ENCODE measurements at regions not wholly inside any gene's neighbourhood (a gene's known extent, or its start where the extent isn't known, plus 50 kb on each side); places are given as distances from the start of the nearest gene placed in this dataset.

DNA sequence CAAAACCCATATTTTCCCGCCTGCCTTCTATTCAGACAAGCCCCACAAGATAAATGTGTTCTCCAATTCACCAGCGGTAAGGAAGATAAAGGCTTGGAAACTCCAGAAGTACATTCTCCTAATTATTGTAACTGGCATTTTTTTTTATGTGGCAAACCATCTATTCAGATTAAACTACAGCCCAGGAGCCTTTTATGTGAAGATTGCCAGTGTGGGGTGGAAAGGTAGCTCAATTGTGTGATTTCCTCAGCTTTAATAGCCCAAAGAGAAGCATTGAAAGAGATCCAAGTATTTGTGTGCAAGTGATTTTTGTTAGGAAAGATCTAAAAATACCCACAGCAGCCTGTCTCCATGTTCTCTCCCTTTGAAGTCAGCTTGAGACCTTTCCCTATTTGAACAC lies 451.4 kb upstream of the CCL2 start:
- DNase-seq = no peak
- peaks cover 0 to 9% (median 3%) of the 10 kb centered on the region in 3 donors for H3K27me3 Mint-ChIP-seq (ENCODE audit: low read depth in 3 of 3)
- no peak overlapping the region for H3K27ac Mint-ChIP-seq
- no peaks in the 10 kb centered on the region for H3K9me3 Mint-ChIP-seq
- H3K4me3 Mint-ChIP-seq = no peak overlapping the region
- no peaks in the 10 kb centered on the region for H3K4me1 Mint-ChIP-seq
- no peaks in the 10 kb centered on the region for H3K36me3 Mint-ChIP-seq

DNA sequence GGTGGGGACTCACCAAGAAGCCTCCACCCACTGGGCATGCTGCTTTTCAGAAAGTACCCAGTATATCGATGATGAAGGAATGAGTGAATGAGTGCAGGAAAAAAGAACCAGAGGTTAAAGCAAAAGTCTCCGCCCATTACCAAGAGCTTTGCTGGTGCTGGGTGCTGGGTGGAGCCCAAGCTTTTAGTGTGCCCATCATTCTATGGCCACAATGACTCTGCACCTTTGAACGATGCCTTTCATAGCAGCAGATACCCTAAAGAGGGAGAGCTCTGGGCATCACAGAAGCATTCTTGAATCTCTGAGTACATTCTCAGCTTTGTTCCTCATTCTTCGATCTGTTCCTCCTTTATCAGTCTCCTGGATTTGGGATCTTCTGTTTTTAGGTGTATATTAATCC lies 450.7 kb upstream of the CCL2 start:
- no peak for DNase-seq
- Mint-ChIP-seq H3K27me3 (ENCODE audit: low read depth in 3 of 3) (peaks cover 0 to 9% (median 3%) of the 10 kb centered on the region in 3 donors), H3K9me3 (no peaks in the 10 kb centered on the region), H3K36me3 (no peaks in the 10 kb centered on the region), H3K4me3 (no peak overlapping the region), H3K27ac (no peak overlapping the region), H3K4me1 (no peaks in the 10 kb centered on the region)

DNA sequence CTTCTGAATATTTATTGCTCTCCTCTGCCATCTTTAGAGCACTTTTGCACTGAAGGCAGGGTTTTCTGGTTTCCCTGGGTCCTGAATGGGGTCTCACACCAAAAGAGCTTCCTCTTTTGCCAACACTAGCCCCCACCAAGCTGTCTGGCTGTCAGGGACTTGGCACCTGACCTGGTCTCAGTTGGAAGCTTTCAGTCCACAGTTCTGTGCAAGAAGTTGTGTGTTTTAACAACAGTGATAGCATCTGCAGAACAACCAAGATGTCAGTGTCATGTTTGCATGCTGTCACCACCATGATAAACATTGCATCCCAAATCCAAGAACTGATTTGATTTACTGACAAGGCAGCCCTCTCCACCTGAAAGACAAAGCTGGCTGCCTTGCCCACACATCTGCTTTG lies 448.5 kb upstream of the CCL2 start:
- Mint-ChIP-seq H3K4me3 (no peak overlapping the region), H3K9me3 (no peaks in the 10 kb centered on the region), H3K4me1 (no peaks in the 10 kb centered on the region), H3K27ac (no peak overlapping the region), H3K36me3 (no peaks in the 10 kb centered on the region), H3K27me3 (ENCODE audit: low read depth in 3 of 3) (peaks cover 0 to 11% (median 5%) of the 10 kb centered on the region in 3 donors)
- no peak for DNase-seq

DNA sequence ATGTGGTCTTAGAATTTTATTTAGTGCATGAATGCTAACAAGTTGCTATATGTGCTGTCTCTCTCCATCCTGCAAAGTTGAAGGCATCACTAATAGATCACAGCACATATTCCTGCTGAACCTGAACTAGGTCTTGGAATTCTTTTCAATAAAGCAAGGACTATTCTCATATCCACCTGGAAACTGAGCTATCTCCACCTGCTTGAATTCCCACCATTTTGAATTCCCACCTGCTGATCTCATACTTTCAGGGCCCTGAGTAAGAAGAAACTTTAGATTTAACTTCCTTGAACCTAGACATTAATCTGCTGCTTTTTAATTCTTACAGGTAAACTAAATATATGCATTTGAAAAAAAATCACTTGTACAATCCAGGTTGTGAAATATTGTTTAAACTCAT lies 445.3 kb upstream of the CCL2 start:
- DNase-seq = no peak
- H3K4me3 Mint-ChIP-seq = no peak overlapping the region
- H3K27ac Mint-ChIP-seq = no peak overlapping the region
- no peaks in the 10 kb centered on the region for H3K36me3 Mint-ChIP-seq
- H3K9me3 Mint-ChIP-seq = no peaks in the 10 kb centered on the region
- no peaks in the 10 kb centered on the region for H3K4me1 Mint-ChIP-seq
- peaks cover 0 to 8% (median 5%) of the 10 kb centered on the region in 3 donors for H3K27me3 Mint-ChIP-seq (ENCODE audit: low read depth in 3 of 3)

DNA sequence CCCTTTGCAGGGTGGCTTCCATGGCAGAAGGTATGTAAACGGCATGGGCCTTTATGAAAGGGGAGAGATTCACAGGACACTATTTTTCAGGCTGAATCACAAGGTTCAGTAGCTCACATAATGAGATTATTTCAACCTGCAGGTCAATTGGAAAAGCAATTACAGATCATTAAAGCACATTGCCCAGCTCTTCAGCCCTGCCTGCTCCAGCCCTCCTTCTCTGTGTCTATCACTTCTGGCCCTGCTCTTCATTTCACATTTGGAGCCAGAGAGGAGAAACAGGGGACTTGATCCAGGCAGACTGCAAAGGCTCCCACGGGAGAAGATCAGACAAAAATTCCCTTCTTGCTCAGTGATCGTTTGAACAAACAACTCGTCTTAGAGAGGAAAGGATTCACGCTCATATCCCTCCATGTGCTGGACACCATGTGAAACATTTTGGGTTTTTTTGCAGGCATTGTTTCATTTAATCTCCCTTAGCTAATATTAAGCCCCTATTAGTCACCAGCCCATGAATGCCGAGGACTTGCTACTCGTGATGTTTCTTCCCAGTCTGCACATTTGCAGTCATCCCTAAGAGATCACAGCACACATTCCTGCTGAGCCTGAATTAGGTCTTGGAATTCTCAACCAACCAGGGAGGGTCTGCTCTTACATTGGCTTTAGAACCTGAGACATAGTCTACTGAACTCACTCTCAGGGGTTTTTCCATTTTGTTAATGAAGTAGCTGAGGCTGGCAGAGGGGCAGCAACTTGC lies 443.9 kb upstream of the CCL2 start:
- H3K9me3 Mint-ChIP-seq = no peaks in the 10 kb centered on the region
- H3K4me1 Mint-ChIP-seq = no peaks in the 10 kb centered on the region
- no peaks in the 10 kb centered on the region for H3K36me3 Mint-ChIP-seq
- H3K27me3 Mint-ChIP-seq (ENCODE audit: low read depth in 3 of 3) = peaks cover 0 to 8% (median 2%) of the 10 kb centered on the region in 3 donors
- H3K4me3 Mint-ChIP-seq = no peak overlapping the region
- no peak for DNase-seq
- no peak overlapping the region for H3K27ac Mint-ChIP-seq

DNA sequence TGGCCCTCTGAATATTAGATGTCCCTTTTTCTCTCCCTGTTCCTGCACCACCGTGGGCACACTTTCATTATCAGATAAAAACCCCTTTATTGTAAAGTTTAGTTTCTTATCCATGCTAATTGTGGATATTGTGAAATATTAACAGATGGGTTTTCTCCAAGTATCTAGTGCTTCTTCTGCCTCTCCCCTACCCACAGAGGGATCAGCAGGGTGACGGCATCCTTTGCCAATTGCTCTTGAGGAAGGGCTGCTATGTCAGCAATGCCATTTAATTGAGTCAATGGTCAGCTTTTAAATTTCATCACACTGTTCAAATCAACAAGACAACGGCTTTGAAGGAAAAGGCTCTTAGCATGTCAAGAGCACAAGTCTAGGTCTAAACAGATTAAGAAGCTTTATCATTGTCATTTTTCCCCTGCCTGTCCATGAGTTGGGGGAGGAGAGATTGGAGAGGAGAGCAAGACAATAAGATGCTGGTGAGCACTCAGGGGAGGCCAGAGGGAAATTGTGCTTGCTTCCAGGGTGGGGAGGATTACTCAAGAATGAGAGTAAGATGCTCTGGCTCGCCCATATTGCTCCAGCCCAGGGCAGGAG lies 443.0 kb upstream of the CCL2 start:
- Mint-ChIP-seq H3K4me3 (no peak overlapping the region), H3K27ac (no peak overlapping the region), H3K27me3 (ENCODE audit: low read depth in 3 of 3) (peaks cover 0 to 7% (median 4%) of the 10 kb centered on the region in 3 donors), H3K9me3 (no peaks in the 10 kb centered on the region), H3K36me3 (no peaks in the 10 kb centered on the region), H3K4me1 (no peaks in the 10 kb centered on the region)
- DNase-seq = no peak

DNA sequence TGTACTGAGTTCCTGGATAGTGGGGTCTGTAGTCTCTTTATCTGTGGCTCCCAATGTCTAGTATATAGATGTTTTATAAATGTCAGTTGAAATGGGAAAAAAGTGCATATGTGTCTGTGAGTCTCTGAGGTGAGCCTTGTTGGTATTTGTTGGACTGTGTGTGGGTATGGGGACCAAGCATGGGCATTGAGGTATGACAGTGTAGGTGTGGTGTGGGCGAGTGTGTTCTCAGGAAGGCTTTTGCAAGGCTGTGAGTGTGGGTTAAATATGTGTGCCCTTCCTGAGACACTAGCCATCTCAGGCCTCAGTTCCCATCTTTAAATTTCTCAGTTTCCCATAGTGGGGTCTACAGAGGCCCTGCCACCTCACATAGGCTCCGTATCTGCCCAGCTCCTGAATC lies 440.2 kb upstream of the CCL2 start:
- Mint-ChIP-seq H3K9me3 (no peaks in the 10 kb centered on the region), H3K4me1 (no peaks in the 10 kb centered on the region), H3K27me3 (ENCODE audit: low read depth in 3 of 3) (peaks cover 0 to 4% (median 2%) of the 10 kb centered on the region in 3 donors), H3K36me3 (no peaks in the 10 kb centered on the region), H3K4me3 (no peak overlapping the region), H3K27ac (no peak overlapping the region)
- no peak for DNase-seq

DNA sequence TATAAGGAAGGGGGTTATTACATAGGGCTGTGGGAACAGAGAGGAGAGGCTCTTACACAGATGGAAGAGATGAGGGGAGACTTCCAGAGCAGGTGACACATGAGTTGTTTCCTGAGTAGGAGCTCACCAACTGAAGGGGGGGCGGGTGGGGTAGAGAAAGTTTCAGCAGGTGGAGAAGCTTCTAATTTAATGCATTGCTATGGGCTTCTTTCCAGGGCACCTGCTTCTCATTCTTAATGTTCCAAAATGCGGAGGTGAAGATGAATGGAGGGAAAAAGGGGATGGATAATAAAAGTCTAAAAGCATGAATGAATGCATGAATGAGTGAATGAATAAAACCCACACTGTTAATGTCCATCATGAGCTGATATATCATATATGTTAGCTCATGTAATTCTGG lies 439.0 kb upstream of the CCL2 start:
- Mint-ChIP-seq H3K36me3 (no peaks in the 10 kb centered on the region), H3K4me1 (no peaks in the 10 kb centered on the region), H3K4me3 (no peak overlapping the region), H3K27ac (no peak overlapping the region), H3K27me3 (ENCODE audit: low read depth in 3 of 3) (peaks cover 0 to 2% (median 2%) of the 10 kb centered on the region in 3 donors), H3K9me3 (no peaks in the 10 kb centered on the region)
- no peak for DNase-seq

DNA sequence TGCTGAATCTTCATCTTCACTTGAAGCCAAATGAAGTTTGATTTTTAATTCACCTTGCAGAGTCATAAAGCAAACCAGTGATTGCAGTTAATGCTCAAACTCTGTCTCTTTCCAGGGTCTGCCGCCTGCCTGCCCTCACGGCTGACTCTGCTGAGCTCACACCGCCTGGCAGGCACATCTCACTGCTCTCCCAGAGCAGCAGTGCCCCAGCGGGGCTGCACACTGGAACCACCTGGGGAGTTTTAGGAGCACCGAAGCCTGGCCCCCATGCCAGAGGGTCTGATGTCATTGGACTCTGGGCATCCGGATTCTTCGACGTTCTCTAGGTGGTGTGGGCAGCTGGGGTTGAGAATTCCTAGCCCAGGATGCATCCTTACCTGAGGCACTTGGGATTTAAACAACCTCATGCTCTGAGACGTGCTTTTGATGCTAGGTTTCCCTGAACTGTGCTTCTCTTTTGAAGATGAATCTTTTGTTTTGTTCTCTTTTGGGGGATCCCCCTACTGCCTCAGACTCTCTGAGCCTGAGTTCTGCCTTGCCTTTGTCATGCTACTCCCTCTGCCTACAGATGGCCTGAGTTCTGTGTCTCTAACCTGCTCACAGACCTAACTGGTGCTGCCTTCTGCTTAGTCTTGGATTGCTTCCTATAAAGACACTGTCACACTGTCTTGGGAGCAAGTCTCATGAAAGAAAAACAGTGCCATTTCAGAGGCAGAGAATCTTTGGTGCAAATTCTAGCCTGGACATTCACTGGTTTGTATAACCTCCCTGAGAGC lies 438.1 kb upstream of the CCL2 start:
- no peak overlapping the region for H3K27ac Mint-ChIP-seq
- DNase-seq = no peak
- H3K9me3 Mint-ChIP-seq = no peaks in the 10 kb centered on the region
- peaks cover 0 to 3% (median 0%) of the 10 kb centered on the region in 3 donors for H3K27me3 Mint-ChIP-seq (ENCODE audit: low read depth in 3 of 3)
- no peak overlapping the region for H3K4me3 Mint-ChIP-seq
- no peaks in the 10 kb centered on the region for H3K4me1 Mint-ChIP-seq
- no peaks in the 10 kb centered on the region for H3K36me3 Mint-ChIP-seq

DNA sequence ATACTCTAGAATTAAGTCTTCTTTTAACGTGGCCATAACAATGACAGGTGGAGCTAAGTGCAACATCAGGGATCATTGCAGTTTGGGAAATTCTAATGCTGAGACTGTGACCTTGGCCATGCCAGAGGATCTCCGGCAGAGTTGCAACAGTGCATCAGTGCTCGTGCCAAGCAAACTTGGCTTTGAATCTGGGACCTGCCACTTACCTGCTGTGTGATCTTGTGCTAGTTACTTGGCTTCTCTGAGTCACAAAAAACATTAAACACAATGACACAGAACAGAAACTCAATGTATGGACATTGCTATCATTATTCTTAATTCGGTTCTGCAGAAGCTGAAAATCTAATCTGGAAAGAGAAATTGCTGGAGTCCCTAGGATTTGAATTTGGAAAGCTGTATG lies 435.5 kb upstream of the CCL2 start:
- H3K4me1 Mint-ChIP-seq = no peaks in the 10 kb centered on the region
- no peaks in the 10 kb centered on the region for H3K9me3 Mint-ChIP-seq
- DNase-seq = no peak
- no peak overlapping the region for H3K27ac Mint-ChIP-seq
- H3K27me3 Mint-ChIP-seq (ENCODE audit: low read depth in 3 of 3) = peaks cover 3 to 12% (median 4%) of the 10 kb centered on the region in 3 donors
- no peak overlapping the region for H3K4me3 Mint-ChIP-seq
- H3K36me3 Mint-ChIP-seq = no peaks in the 10 kb centered on the region

DNA sequence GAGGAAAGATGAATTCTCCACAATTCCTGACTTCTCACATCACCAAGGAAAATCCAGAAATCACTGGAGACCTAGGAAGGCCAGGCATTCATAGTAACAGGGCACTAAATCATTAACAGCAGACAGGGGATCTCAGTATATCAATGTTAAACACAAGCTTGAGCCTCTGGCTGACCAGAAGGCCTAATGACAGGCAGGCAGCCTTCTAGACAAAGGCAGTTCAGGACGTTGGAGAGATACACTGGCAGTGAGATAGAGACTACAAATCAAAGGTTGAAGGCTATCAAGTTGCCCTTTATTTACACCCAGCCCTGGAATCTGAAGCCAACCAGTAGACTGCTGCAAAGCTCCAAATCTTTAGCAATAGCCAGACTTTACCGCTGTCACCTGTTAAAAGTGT lies 422.8 kb upstream of the CCL2 start:
- Mint-ChIP-seq H3K4me1 (no peaks in the 10 kb centered on the region), H3K27ac (no peak overlapping the region), H3K36me3 (no peaks in the 10 kb centered on the region), H3K4me3 (no peak overlapping the region), H3K9me3 (no peaks in the 10 kb centered on the region), H3K27me3 (ENCODE audit: low read depth in 3 of 3) (peaks cover 2 to 12% (median 2%) of the 10 kb centered on the region in 3 donors)
- no peak for DNase-seq

DNA sequence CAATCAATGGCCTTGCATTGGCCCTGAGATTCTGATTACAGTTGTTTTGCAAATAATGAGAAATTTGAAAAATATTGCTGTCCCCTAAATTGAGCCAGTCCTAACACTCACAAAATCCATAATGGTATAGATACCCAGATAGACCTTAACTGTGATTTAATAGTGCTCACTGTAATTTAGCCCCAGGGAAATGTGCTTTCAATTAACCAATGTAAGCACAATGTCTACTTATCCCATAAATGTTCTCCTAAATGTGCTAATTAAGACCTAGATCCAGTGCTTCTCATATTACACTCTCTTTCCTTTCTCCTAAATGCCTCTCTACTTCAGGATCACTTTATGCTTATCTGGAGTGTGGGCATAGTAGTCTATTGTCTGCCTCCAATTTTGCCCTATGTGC lies 417.8 kb upstream of the CCL2 start:
- peaks cover 0 to 2% (median 0%) of the 10 kb centered on the region in 6 donors for H3K9me3 Mint-ChIP-seq
- H3K36me3 Mint-ChIP-seq = no peaks in the 10 kb centered on the region
- no peak overlapping the region for H3K27ac Mint-ChIP-seq
- no peak for DNase-seq
- no peaks in the 10 kb centered on the region for H3K4me1 Mint-ChIP-seq
- H3K4me3 Mint-ChIP-seq = no peak overlapping the region
- peaks cover 0 to 8% (median 4%) of the 10 kb centered on the region in 3 donors for H3K27me3 Mint-ChIP-seq (ENCODE audit: low read depth in 3 of 3)

DNA sequence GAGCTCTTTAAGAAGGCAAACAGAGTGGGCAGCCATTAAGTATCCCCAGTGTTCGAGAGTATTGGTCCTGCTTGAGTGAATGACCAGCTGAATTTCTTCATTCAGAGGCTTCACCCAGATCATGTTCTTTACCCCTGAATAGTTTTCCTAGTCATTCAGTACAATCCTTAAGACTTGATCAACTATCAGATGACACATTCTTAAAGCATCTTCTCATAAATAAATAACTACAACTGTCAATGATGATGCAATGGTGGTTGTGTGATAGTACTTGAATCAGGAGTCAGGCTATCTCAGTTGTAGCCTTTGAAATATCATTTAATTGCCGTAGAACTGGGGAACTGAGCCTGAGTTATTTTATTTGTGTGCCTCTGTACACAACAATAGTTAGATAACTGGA lies 416.8 kb upstream of the CCL2 start:
- H3K4me1 Mint-ChIP-seq = no peaks in the 10 kb centered on the region
- no peak overlapping the region for H3K4me3 Mint-ChIP-seq
- H3K27ac Mint-ChIP-seq = no peak overlapping the region
- peaks cover 0 to 8% (median 4%) of the 10 kb centered on the region in 3 donors for H3K27me3 Mint-ChIP-seq (ENCODE audit: low read depth in 3 of 3)
- no peak for DNase-seq
- no peaks in the 10 kb centered on the region for H3K36me3 Mint-ChIP-seq
- H3K9me3 Mint-ChIP-seq = peaks cover 0 to 2% (median 0%) of the 10 kb centered on the region in 6 donors

DNA sequence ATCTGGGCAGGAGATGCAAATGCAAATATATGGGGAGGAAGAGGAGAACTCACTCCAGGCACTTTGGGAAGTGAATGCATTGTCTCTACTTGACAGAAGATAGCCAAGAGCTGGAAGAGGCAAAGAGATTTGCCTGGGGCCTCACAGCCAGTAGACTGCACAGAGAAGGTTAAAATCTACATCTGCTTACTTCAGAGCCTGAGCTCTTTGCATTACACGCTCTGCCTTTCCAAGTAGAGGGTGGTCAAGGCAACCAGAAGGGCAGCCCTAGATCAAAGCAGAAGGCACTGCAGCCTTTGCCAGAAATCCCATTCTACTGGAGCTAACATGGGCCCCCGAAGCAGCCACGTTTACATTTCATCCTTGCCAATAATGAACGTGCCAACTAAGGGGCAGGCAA lies 407.2 kb upstream of the CCL2 start:
- H3K36me3 Mint-ChIP-seq = no peaks in the 10 kb centered on the region
- no peak overlapping the region for H3K27ac Mint-ChIP-seq
- H3K9me3 Mint-ChIP-seq = no peaks in the 10 kb centered on the region
- peaks cover 2 to 8% (median 6%) of the 10 kb centered on the region in 3 donors for H3K27me3 Mint-ChIP-seq (ENCODE audit: low read depth in 3 of 3)
- no peaks in the 10 kb centered on the region for H3K4me1 Mint-ChIP-seq
- no peak overlapping the region for H3K4me3 Mint-ChIP-seq
- no peak for DNase-seq

Measured in immature natural killer cell (primary cell).